ENCODE measurements at regions not wholly inside any gene's neighbourhood (a gene's known extent, or its start where the extent isn't known, plus 50 kb on each side); places are given as distances from the start of the nearest gene placed in this dataset.

DNA sequence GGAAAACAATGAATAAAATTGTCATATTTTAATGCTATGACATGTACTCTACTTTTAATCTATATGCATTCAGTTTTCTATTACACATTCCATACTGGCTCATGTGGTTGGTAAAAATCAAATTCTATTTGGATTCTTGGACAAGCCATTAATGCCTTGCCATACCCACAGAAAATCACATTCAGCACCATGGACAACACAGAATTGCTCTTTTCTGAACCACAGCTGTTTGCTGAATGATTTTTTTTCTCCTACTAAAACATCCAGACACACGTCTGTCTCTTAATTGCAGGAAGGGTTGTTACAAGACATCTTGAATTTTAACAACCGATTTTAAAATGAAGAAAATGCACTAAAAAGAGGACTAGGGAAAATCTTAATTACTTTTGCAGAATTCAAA is 675.6 kb downstream of the BRINP1 start:
- TF ChIP-seq, protein P1, sequence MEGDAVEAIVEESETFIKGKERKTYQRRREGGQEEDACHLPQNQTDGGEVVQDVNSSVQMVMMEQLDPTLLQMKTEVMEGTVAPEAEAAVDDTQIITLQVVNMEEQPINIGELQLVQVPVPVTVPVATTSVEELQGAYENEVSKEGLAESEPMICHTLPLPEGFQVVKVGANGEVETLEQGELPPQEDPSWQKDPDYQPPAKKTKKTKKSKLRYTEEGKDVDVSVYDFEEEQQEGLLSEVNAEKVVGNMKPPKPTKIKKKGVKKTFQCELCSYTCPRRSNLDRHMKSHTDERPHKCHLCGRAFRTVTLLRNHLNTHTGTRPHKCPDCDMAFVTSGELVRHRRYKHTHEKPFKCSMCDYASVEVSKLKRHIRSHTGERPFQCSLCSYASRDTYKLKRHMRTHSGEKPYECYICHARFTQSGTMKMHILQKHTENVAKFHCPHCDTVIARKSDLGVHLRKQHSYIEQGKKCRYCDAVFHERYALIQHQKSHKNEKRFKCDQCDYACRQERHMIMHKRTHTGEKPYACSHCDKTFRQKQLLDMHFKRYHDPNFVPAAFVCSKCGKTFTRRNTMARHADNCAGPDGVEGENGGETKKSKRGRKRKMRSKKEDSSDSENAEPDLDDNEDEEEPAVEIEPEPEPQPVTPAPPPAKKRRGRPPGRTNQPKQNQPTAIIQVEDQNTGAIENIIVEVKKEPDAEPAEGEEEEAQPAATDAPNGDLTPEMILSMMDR (IDR thresholded peaks at IDR 0.05), result no peak
- no peak for TF ChIP-seq POLR2A (IDR thresholded peaks at IDR 0.05)
